ENCODE measurements at regions not wholly inside any gene's neighbourhood (a gene's known extent, or its start where the extent isn't known, plus 50 kb on each side); places are given as distances from the start of the nearest gene placed in this dataset.
"Not testable (repeated sequence)": the region's sequence is repeated elsewhere in the genome, so short reads cannot be mapped to it uniquely, and the experiment has no call there.

GRCh38 chr5:168118042-168118668 lies 173.3 kb upstream of the WWC1 start:
- no peak for DNase-seq

- DNase-seq: peak; percentile 50
Measured at GRCh38 chr5:168120401-168121137, 170.9 kb upstream of the WWC1 start.

- no peak for DNase-seq
Measured at GRCh38 chr5:168121138-168121494, 170.3 kb upstream of the WWC1 start.

GRCh38 chr5:168123631-168124528 lies 167.6 kb upstream of the WWC1 start:
- no peak for DNase-seq

GRCh38 chr5:168125445-168126199 lies 165.8 kb upstream of the WWC1 start:
- peak; percentile 19 for DNase-seq

GRCh38 chr5:168126606-168127005 lies 164.8 kb upstream of the WWC1 start:
- no peak for DNase-seq

GRCh38 chr5:168128111-168128510 lies 163.3 kb upstream of the WWC1 start:
- DNase-seq: no peak

GRCh38 chr5:168128557-168128956 lies 162.9 kb upstream of the WWC1 start:
- DNase-seq: no peak

- no peak for DNase-seq
Measured at GRCh38 chr5:168131519-168131918, 159.9 kb upstream of the WWC1 start.

GRCh38 chr5:168132241-168132641 lies 159.2 kb upstream of the WWC1 start:
- peak; percentile 90 for DNase-seq

- DNase-seq: no peak
Measured at GRCh38 chr5:168135897-168136296, 155.5 kb upstream of the WWC1 start.

GRCh38 chr5:168136340-168136739 lies 155.1 kb upstream of the WWC1 start:
- DNase-seq: no peak

- DNase-seq: no peak
Measured at GRCh38 chr5:168137265-168137664, 154.2 kb upstream of the WWC1 start.

- DNase-seq: no peak
Measured at GRCh38 chr5:168140241-168140640, 151.2 kb upstream of the WWC1 start.

GRCh38 chr5:168142402-168142801 lies 149.0 kb upstream of the WWC1 start:
- DNase-seq: no peak

GRCh38 chr5:168143521-168143920 lies 147.9 kb upstream of the WWC1 start:
- not testable (repeated sequence) for DNase-seq

- no peak for DNase-seq
Measured at GRCh38 chr5:168147106-168147505, 144.3 kb upstream of the WWC1 start.

GRCh38 chr5:168147568-168148360 lies 143.7 kb upstream of the WWC1 start:
- peak; percentile 45 for DNase-seq

GRCh38 chr5:168151041-168151440 lies 140.4 kb upstream of the WWC1 start:
- no peak for DNase-seq

- DNase-seq: peak; percentile 74
Measured at GRCh38 chr5:168152660-168153059, 138.8 kb upstream of the WWC1 start.

GRCh38 chr5:168153263-168153875 lies 138.1 kb upstream of the WWC1 start:
- DNase-seq: peak; percentile 86

- no peak for DNase-seq
Measured at GRCh38 chr5:168153876-168154270, 137.6 kb upstream of the WWC1 start.
